GM23338 (cell line): ENCODE measurements at regions not wholly inside any gene's neighbourhood (a gene's known extent, or its start where the extent isn't known, plus 50 kb on each side); places are given as distances from the start of the nearest gene placed in this dataset.

Experiments used
- ATAC-seq: fragments of 200-7000 bp; cut with Tn5 transposase; 3 replicates; pipeline ENCODE4 v1.9.1; 2020
- DNase-seq: peaks from one replicate; pipeline ENCODE4 v3.0.0-alpha.2; 2015; ENCODE audit warnings: low spot score
- H2AFZ ChIP-seq: fragments of 200-600 bp; sonication (generic); 2 replicates; pipeline ENCODE4 v1.8.0; 2016; ENCODE audit warnings: antibody characterized with exemption, mild to moderate bottlenecking, moderate library complexity
- H3F3A ChIP-seq: fragments of 200-600 bp; sonication (generic); replicated peaks from 2 replicates; pipeline ENCODE4 v1.8.0; 2017; ENCODE audit warnings: antibody characterized with exemption, mixed run types, low read depth
- H3K27ac ChIP-seq: fragments of 200-600 bp; sonication (generic); 2 replicates; pipeline ENCODE4 v1.6.1; 2016; ENCODE audit warnings: low read depth
- H3K27me3 ChIP-seq: fragments of 200-600 bp; sonication (generic); 2 replicates; pipeline ENCODE4 v1.8.0; 2016; ENCODE audit warnings: mild to moderate bottlenecking, mixed run types, moderate library complexity; ENCODE audit not compliant: insufficient read depth
- H3K36me3 ChIP-seq: fragments of 200-600 bp; sonication (generic); 2 replicates; pipeline ENCODE4 v1.8.0; 2016; ENCODE audit warnings: mild to moderate bottlenecking; ENCODE audit not compliant: insufficient read depth
- H3K4me1 ChIP-seq: fragments of 200-600 bp; sonication (generic); 2 replicates; pipeline ENCODE4 v1.8.0; 2016; ENCODE audit warnings: mild to moderate bottlenecking, moderate library complexity; ENCODE audit not compliant: insufficient read depth
- H3K4me2 ChIP-seq: fragments of 200-600 bp; sonication (generic); 2 replicates; pipeline ENCODE4 v1.7.1; 2017; ENCODE audit warnings: mixed run types
- H3K4me3 ChIP-seq: fragments of 200-600 bp; sonication (generic); 2 replicates; pipeline ENCODE4 v1.6.1; 2016; ENCODE audit warnings: mixed run types
- H3K79me2 ChIP-seq: fragments of 200-600 bp; sonication (generic); replicated peaks from 2 replicates; pipeline ENCODE4 v1.8.0; 2017; ENCODE audit warnings: mild to moderate bottlenecking; ENCODE audit not compliant: insufficient read depth
- H3K9me2 ChIP-seq: fragments of 200-600 bp; sonication (generic); 2 replicates; pipeline ENCODE4 v1.8.0; 2017; ENCODE audit not compliant: insufficient read depth
- H4K20me1 ChIP-seq: fragments of 200-600 bp; sonication (generic); replicated peaks from 2 replicates; pipeline ENCODE4 v1.8.0; 2017; ENCODE audit warnings: mild to moderate bottlenecking; ENCODE audit not compliant: insufficient read depth
- H3K27ac Mint-ChIP-seq: 2 replicates; pipeline ENCODE4 v1.8.0; 2020; ENCODE audit warnings: inconsistent platforms, mild to moderate bottlenecking, moderate library complexity, mixed read lengths
- H3K27me3 Mint-ChIP-seq: 3 replicates; pipeline ENCODE4 v1.8.0; 2022; ENCODE audit warnings: low read depth, mild to moderate bottlenecking, moderate library complexity, mixed read lengths, inconsistent platforms; ENCODE audit not compliant: insufficient read depth, poor library complexity
- H3K36me3 Mint-ChIP-seq: 3 replicates; pipeline ENCODE4 v1.8.0; 2021; ENCODE audit warnings: low read depth, mild to moderate bottlenecking, inconsistent platforms, moderate library complexity, mixed read lengths
- H3K4me1 Mint-ChIP-seq: 3 replicates; pipeline ENCODE4 v1.8.0; 2020; ENCODE audit warnings: mild to moderate bottlenecking, inconsistent platforms, mixed read lengths
- H3K4me3 Mint-ChIP-seq: 3 replicates; pipeline ENCODE4 v1.8.0; 2021; ENCODE audit warnings: moderate library complexity, mild to moderate bottlenecking, inconsistent platforms, mixed read lengths
- H3K9me3 Mint-ChIP-seq: 3 replicates; pipeline ENCODE4 v1.8.0; 2020; ENCODE audit warnings: moderate library complexity, mild to moderate bottlenecking, inconsistent platforms, mixed read lengths
- CREB1 ChIP-seq: fragments of 250-450 bp; sonication (Bioruptor Pico); IDR thresholded peaks from 2 replicates; pipeline ENCODE4 v1.5.0; 2020; ENCODE audit warnings: low read depth, mild to moderate bottlenecking, moderate library complexity
- CTCF ChIP-seq, 2 experiments: fragments of 200-600 bp in 1 of 2; sonication (generic) in 1 of 2; conservative IDR thresholded peaks; 2 replicates each; pipeline versions ENCODE4 v1.5.1 to v1.6.1; 2016 to 2017; ENCODE audit warnings: antibody characterized with exemption in 2 of 2, low read depth in 2 of 2, mild to moderate bottlenecking in 2 of 2, moderate library complexity in 1 of 2
- ETS1 ChIP-seq: IDR thresholded peaks from 2 replicates; pipeline ENCODE4 v1.6.1; 2016; ENCODE audit warnings: antibody characterized with exemption
- EZH2 ChIP-seq: fragments of 200-600 bp; sonication (generic); IDR thresholded peaks from one replicate; pipeline ENCODE4 v1.8.0; 2017; ENCODE audit warnings: antibody characterized with exemption, mild to moderate bottlenecking, low read depth; ENCODE audit not compliant: unreplicated experiment
- EZH2phosphoT487 ChIP-seq: fragments of 200-600 bp; sonication (generic); IDR thresholded peaks from one replicate; pipeline ENCODE4 v1.8.1; 2018; ENCODE audit warnings: antibody characterized with exemption; ENCODE audit not compliant: unreplicated experiment
- JUNB ChIP-seq: IDR thresholded peaks from one replicate; pipeline ENCODE4 v1.6.1; 2016; ENCODE audit warnings: antibody characterized with exemption; ENCODE audit not compliant: unreplicated experiment
- NANOG ChIP-seq: IDR thresholded peaks from 2 replicates; pipeline ENCODE4 v1.6.1; 2016; ENCODE audit warnings: antibody characterized with exemption, borderline replicate concordance
- POLR2AphosphoS5 ChIP-seq: IDR thresholded peaks from 2 replicates; pipeline ENCODE4 v1.6.1; 2016; ENCODE audit warnings: antibody characterized with exemption, low read depth
- REST ChIP-seq: IDR thresholded peaks from one replicate; pipeline ENCODE4 v1.6.1; 2018; ENCODE audit warnings: antibody characterized with exemption; ENCODE audit not compliant: unreplicated experiment
- STAT1 ChIP-seq: IDR thresholded peaks from one replicate; pipeline ENCODE4 v1.6.1; 2016; ENCODE audit warnings: antibody characterized with exemption; ENCODE audit not compliant: unreplicated experiment
- ZNF114 ChIP-seq: fragments of 250-450 bp; sonication (Bioruptor Pico); IDR thresholded peaks from 2 replicates; pipeline ENCODE4 v1.5.0; 2020; ENCODE audit warnings: mild to moderate bottlenecking, moderate library complexity
- ZNF331 ChIP-seq: fragments of 250-450 bp; sonication (Bioruptor Pico); IDR thresholded peaks from 2 replicates; pipeline ENCODE4 v1.5.0; 2020; ENCODE audit warnings: low read depth, mild to moderate bottlenecking, moderate library complexity
- ZNF462 ChIP-seq: fragments of 250-450 bp; sonication (Bioruptor Pico); IDR thresholded peaks from 2 replicates; pipeline ENCODE4 v1.5.0; 2020; ENCODE audit warnings: mild to moderate bottlenecking, moderate library complexity

GRCh38 chr9:124124729-124125650, 113.4 kb downstream of the LHX2 start:
- ATAC-seq (no peak), DNase-seq (no peak)
- H4K20me1 ChIP-seq = peaks cover 5% of the 10 kb centered on the region; the same call in 1 of the 2 replicates
- H3K36me3 ChIP-seq = no peaks in the 10 kb centered on the region
- H3K4me1 ChIP-seq = no peaks in the 10 kb centered on the region
- no peak overlapping the region for H3K27ac ChIP-seq
- Mint-ChIP-seq H3K27ac (peak overlapping the region; percentile 67; the same call in 1 of the 2 replicates), H3K4me3 (no peak overlapping the region), H3K4me1 (peaks cover 11% of the 10 kb centered on the region), H3K27me3 (peaks cover 8% of the 10 kb centered on the region), H3K9me3 (no peaks in the 10 kb centered on the region), H3K36me3 (no peaks in the 10 kb centered on the region)
- peak overlapping the region; percentile 59; the same call in 1 of the 2 replicates for H2AFZ ChIP-seq
- no peaks in the 10 kb centered on the region for H3K79me2 ChIP-seq
- TF ChIP-seq STAT1 (no peak), EZH2 (no peak), ZNF114 (CRISPR knock-in tag) (no peak), ETS1 (no peak), CREB1 (CRISPR knock-in tag) (no peak), JUNB (no peak), ZNF331 (CRISPR knock-in tag) (no peak), CTCF (conservative IDR thresholded peaks at IDR 0.05; ENCODE audit: low read depth in 2 of 2) (no peak), EZH2phosphoT487 (no peak), REST (no peak), POLR2AphosphoS5 (no peak), NANOG (no peak), ZNF462 (CRISPR knock-in tag) (no peak)
- H3F3A ChIP-seq = no peaks in the 10 kb centered on the region
- no peak overlapping the region for H3K4me3 ChIP-seq
- H3K27me3 ChIP-seq = no peaks in the 10 kb centered on the region
- H3K9me2 ChIP-seq = no peaks in the 10 kb centered on the region
- 0 out of 2 replicates have a peak overlapping the region, but pooled peaks have one; percentile 32 for H3K4me2 ChIP-seq
